H9 (cell line): ENCODE measurements at regions not wholly inside any gene's neighbourhood (a gene's known extent, or its start where the extent isn't known, plus 50 kb on each side); places are given as distances from the start of the nearest gene placed in this dataset.

ENCODE experiments used
- DNase-seq: peaks from one replicate; pipeline ENCODE4 v3.0.0-alpha.2; 2017
- H2AFZ ChIP-seq: one replicate; pipeline ENCODE4 v1.6.1; 2013; ENCODE audit warnings: mild to moderate bottlenecking, low read length, control low read depth, moderate library complexity
- H2AK5ac ChIP-seq: 2 replicates; pipeline ENCODE4 v1.6.1; 2013; ENCODE audit warnings: low read length, control low read depth, mixed read lengths; ENCODE audit not compliant: insufficient read length
- H2BK120ac ChIP-seq: one replicate; pipeline ENCODE4 v1.6.1; 2013; ENCODE audit warnings: low read depth, mild to moderate bottlenecking, low read length, control low read depth, inconsistent platforms; ENCODE audit not compliant: poor library complexity, severe bottlenecking
- H2BK12ac ChIP-seq: 2 replicates; pipeline ENCODE4 v1.6.1; 2013; ENCODE audit warnings: low read length, control low read depth, mixed read lengths, low read depth; ENCODE audit not compliant: insufficient read length
- H2BK15ac ChIP-seq: 2 replicates; pipeline ENCODE4 v1.6.1; 2013; ENCODE audit warnings: low read depth, low read length, control low read depth
- H2BK20ac ChIP-seq: one replicate; pipeline ENCODE4 v1.6.1; 2013; ENCODE audit warnings: low read depth, mild to moderate bottlenecking, low read length, control low read depth, inconsistent platforms; ENCODE audit not compliant: poor library complexity, severe bottlenecking
- H2BK5ac ChIP-seq: 2 replicates; pipeline ENCODE4 v1.6.1; 2013; ENCODE audit warnings: low read length, control low read depth, mixed read lengths; ENCODE audit not compliant: insufficient read length
- H3K14ac ChIP-seq: 2 replicates; pipeline ENCODE4 v1.6.1; 2013; ENCODE audit warnings: low read length, control low read depth; ENCODE audit not compliant: insufficient read depth
- H3K18ac ChIP-seq: 2 replicates; pipeline ENCODE4 v1.6.1; 2013; ENCODE audit warnings: low read depth, mild to moderate bottlenecking, mixed read lengths, low read length, control low read depth; ENCODE audit not compliant: insufficient read length
- H3K23ac ChIP-seq: 2 replicates; pipeline ENCODE4 v1.6.1; 2013; ENCODE audit warnings: low read length, control low read depth, mixed read lengths, low read depth; ENCODE audit not compliant: insufficient read length
- H3K23me2 ChIP-seq: 2 replicates; pipeline ENCODE4 v1.6.1; 2013; ENCODE audit warnings: low read depth, mild to moderate bottlenecking, mixed read lengths, low read length, control low read depth; ENCODE audit not compliant: insufficient read length, poor library complexity, severe bottlenecking
- H3K27ac ChIP-seq: 2 replicates; pipeline ENCODE4 v1.5.1; 2013; ENCODE audit warnings: low read length, control low read depth, mixed read lengths, low read depth; ENCODE audit not compliant: insufficient read length
- H3K27me3 ChIP-seq: 2 replicates; pipeline ENCODE4 v1.6.1; 2013; ENCODE audit warnings: low read length, control low read depth, inconsistent platforms; ENCODE audit not compliant: insufficient read depth
- H3K4ac ChIP-seq: 2 replicates; pipeline ENCODE4 v1.6.1; 2013; ENCODE audit warnings: low read depth, mild to moderate bottlenecking, control low read depth, inconsistent platforms, low read length, moderate library complexity
- H3K4me1 ChIP-seq: 2 replicates; pipeline ENCODE4 v1.6.1; 2013; ENCODE audit warnings: low read length, control low read depth, inconsistent platforms; ENCODE audit not compliant: insufficient read depth
- H3K4me2 ChIP-seq: 2 replicates; pipeline ENCODE4 v1.6.1; 2013; ENCODE audit warnings: low read length, control low read depth, mixed read lengths; ENCODE audit not compliant: insufficient read length, insufficient read depth
- H3K56ac ChIP-seq: 2 replicates; pipeline ENCODE4 v1.6.1; 2013; ENCODE audit warnings: low read depth, mild to moderate bottlenecking, mixed read lengths, low read length, control low read depth; ENCODE audit not compliant: insufficient read length
- H3K79me1 ChIP-seq: 2 replicates; pipeline ENCODE4 v1.6.1; 2013; ENCODE audit warnings: low read depth, mild to moderate bottlenecking, moderate library complexity, low read length, control low read depth, inconsistent platforms; ENCODE audit not compliant: insufficient read depth, poor library complexity, severe bottlenecking
- H3K79me2 ChIP-seq: 2 replicates; pipeline ENCODE4 v1.6.1; 2013; ENCODE audit warnings: low read length, control low read depth, inconsistent platforms; ENCODE audit not compliant: insufficient read depth
- H3K9ac ChIP-seq: 2 replicates; pipeline ENCODE4 v1.6.1; 2013; ENCODE audit warnings: low read length, control low read depth, mixed read lengths; ENCODE audit not compliant: insufficient read length; ENCODE audit errors: extremely low read depth
- H3K9me3 ChIP-seq: one replicate; pipeline ENCODE4 v1.6.1; 2013; ENCODE audit warnings: low read depth, low read length, inconsistent platforms; ENCODE audit not compliant: control insufficient read depth
- H3T11ph ChIP-seq: one replicate; pipeline ENCODE4 v1.6.1; 2013; ENCODE audit warnings: mild to moderate bottlenecking, low read length, control low read depth, inconsistent platforms
- H4K20me1 ChIP-seq: one replicate; pipeline ENCODE4 v1.6.1; 2013; ENCODE audit not compliant: control insufficient read depth, insufficient read length, insufficient read depth
- H4K5ac ChIP-seq: 2 replicates; pipeline ENCODE4 v1.6.1; 2013; ENCODE audit warnings: low read depth, mild to moderate bottlenecking, mixed read lengths, low read length, control low read depth; ENCODE audit not compliant: insufficient read length
- H4K8ac ChIP-seq: replicated peaks from 2 replicates; pipeline ENCODE4 v1.6.1; 2013; ENCODE audit warnings: low read length, control low read depth, mixed read lengths, low read depth; ENCODE audit not compliant: insufficient read length
- H4K91ac ChIP-seq: 2 replicates; pipeline ENCODE4 v1.6.1; 2013; ENCODE audit warnings: low read depth, mild to moderate bottlenecking, moderate library complexity, mixed read lengths, low read length, control low read depth; ENCODE audit not compliant: insufficient read length
- H3K27ac Mint-ChIP-seq, 3 experiments: 2 replicates in 2 of 3; 3 replicates in 1 of 3; pipeline ENCODE4 v1.8.0; 2020 to 2021; ENCODE audit warnings: mixed read lengths in 3 of 3, mild to moderate bottlenecking in 1 of 3, moderate library complexity in 1 of 3
- H3K27me3 Mint-ChIP-seq: 2 replicates; pipeline ENCODE4 v1.8.0; 2021; ENCODE audit warnings: low read depth, mild to moderate bottlenecking, moderate library complexity, mixed read lengths
- H3K36me3 Mint-ChIP-seq, 3 experiments: 2 replicates in 2 of 3; 3 replicates in 1 of 3; pipeline ENCODE4 v1.8.0; 2020 to 2021; ENCODE audit warnings: low read depth in 3 of 3, mixed read lengths in 3 of 3; ENCODE audit not compliant: insufficient read depth in 1 of 3
- H3K4me1 Mint-ChIP-seq, 2 experiments: 2 replicates each; pipeline ENCODE4 v1.8.0; 2020; ENCODE audit warnings: mixed read lengths in 2 of 2
- H3K4me3 Mint-ChIP-seq, 2 experiments: 2 replicates in 1 of 2; 3 replicates in 1 of 2; pipeline ENCODE4 v1.8.0; 2020 to 2021; ENCODE audit warnings: mild to moderate bottlenecking in 2 of 2, mixed read lengths in 2 of 2, moderate library complexity in 1 of 2
- H3K9me3 Mint-ChIP-seq, 2 experiments: 2 replicates in 1 of 2; 3 replicates in 1 of 2; pipeline ENCODE4 v1.8.0; 2020; ENCODE audit warnings: mild to moderate bottlenecking in 2 of 2, mixed read lengths in 2 of 2, moderate library complexity in 1 of 2
- CTCF ChIP-seq: fragments of 200-600 bp; sonication (generic); conservative IDR thresholded peaks from 3 replicates; pipeline ENCODE4 v1.8.0; 2021; ENCODE audit warnings: antibody characterized with exemption, mild to moderate bottlenecking
- WGBS: extraction: QIAGEN DNeasy Blood & Tissue Kit; methylation state at CpG from one replicate; pipeline ENCODE4 v1.1.7; 2013; ENCODE audit warnings: missing lambda C conversion rate, low lambda C conversion rate, mixed read lengths; ENCODE audit not compliant: insufficient read length; ENCODE audit errors: extremely low coverage; 5-methylcytosine and 5-hydroxymethylcytosine counted together

GRCh38 chr14:22189881-22190280 is 399.1 kb downstream of the DAD1 start:
- TF ChIP-seq CTCF: no peak

More at GRCh38 chr14:22189881-22190280, 399.1 kb downstream of the DAD1 start:
- H4K91ac ChIP-seq: no peak overlapping the region
- no peak overlapping the region for H2BK120ac ChIP-seq
- H2BK15ac ChIP-seq: no peak overlapping the region
- H2BK5ac ChIP-seq: no peak overlapping the region
- H3K56ac ChIP-seq: no peak overlapping the region
- no peak overlapping the region for H3K18ac ChIP-seq
- no peak overlapping the region for H4K8ac ChIP-seq
- Mint-ChIP-seq H3K36me3 (no peaks in the 10 kb centered on the region), H3K27me3 (0 out of 2 replicates have a peak, but pooled peaks cover 1% of the 10 kb centered on the region), H3K9me3 (no peaks in the 10 kb centered on the region), H3K27ac (no peak overlapping the region), H3K4me1 (no peaks in the 10 kb centered on the region), H3K4me3 (no peak overlapping the region)
- WGBS: no CpG with 5 or more reads among the region's 3 CpGs
- H3K9ac ChIP-seq: no peak overlapping the region
- no peak overlapping the region for H2AFZ ChIP-seq
- no peak overlapping the region for H2AK5ac ChIP-seq
- no peak overlapping the region for H3K14ac ChIP-seq
- H3K4me2 ChIP-seq: no peak overlapping the region
- H2BK20ac ChIP-seq: no peak overlapping the region
- no peak overlapping the region for H3K4ac ChIP-seq
- no peak overlapping the region for H3T11ph ChIP-seq
- H3K23ac ChIP-seq: no peak overlapping the region
- H4K5ac ChIP-seq: no peak overlapping the region
- H3K27ac ChIP-seq: no peak overlapping the region
- H3K23me2 ChIP-seq: no peaks in the 10 kb centered on the region
- no peak for DNase-seq
- H3K79me2 ChIP-seq: no peaks in the 10 kb centered on the region
- H3K9me3 ChIP-seq: no peaks in the 10 kb centered on the region
- H2BK12ac ChIP-seq: no peak overlapping the region
- no peaks in the 10 kb centered on the region for H3K4me1 ChIP-seq
- no peaks in the 10 kb centered on the region for H4K20me1 ChIP-seq
- H3K79me1 ChIP-seq: no peaks in the 10 kb centered on the region
- no peaks in the 10 kb centered on the region for H3K27me3 ChIP-seq
